CD4-positive, alpha-beta T cell (primary cell): ENCODE measurements at regions not wholly inside any gene's neighbourhood (a gene's known extent, or its start where the extent isn't known, plus 50 kb on each side); places are given as distances from the start of the nearest gene placed in this dataset.

ENCODE experiments used
- ATAC-seq: fragments of 200-7000 bp; cut with Tn5 transposase; one replicate; pipeline ENCODE4 v1.10.0; 2022; ENCODE audit warnings: mild to moderate bottlenecking; ENCODE audit not compliant: poor library complexity
- CTCF ChIA-PET: fragments of 350-600 bp; sonication (Branson Sonifier 250); formaldehyde crosslinking; loops from one replicate; lab custom pipeline; 2021; ENCODE audit warnings: antibody characterized with exemption, inconsistent platforms; lab: Charles Lee
- POLR2A ChIA-PET: fragments of 350-600 bp; sonication (Branson Sonifier 250); formaldehyde crosslinking; loops from one replicate; lab custom pipeline; 2021; ENCODE audit warnings: antibody characterized with exemption, inconsistent platforms; lab: Charles Lee
- DNase-seq, 14 experiments: peaks; one replicate each; pipeline ENCODE4 v3.0.0-alpha.2; 2013 to 2020; ENCODE audit warnings: mixed read lengths in 2 of 14
- H3K27ac ChIP-seq, 2 donors: one replicate each; pipeline versions ENCODE4 v1.5.1 to v1.7.0; 2013; ENCODE audit warnings: low read length in 2 of 2, low read depth in 1 of 2, mild to moderate bottlenecking in 1 of 2
- H3K27me3 ChIP-seq, 2 experiments: 1 replicate in 1 of 2; 2 replicates in 1 of 2; pipeline versions ENCODE4 v1.6.1 to v1.7.0; 2013; ENCODE audit warnings: low read length in 2 of 2, control low read depth in 1 of 2, mild to moderate bottlenecking in 1 of 2, moderate library complexity in 1 of 2; ENCODE audit not compliant: insufficient read depth in 2 of 2, control insufficient read depth in 1 of 2
- H3K36me3 ChIP-seq: one replicate; pipeline ENCODE4 v1.6.1; 2013; ENCODE audit warnings: low read length, control low read depth; ENCODE audit not compliant: insufficient read depth
- H3K4me1 ChIP-seq: one replicate; pipeline ENCODE4 v1.6.1; 2013; ENCODE audit warnings: low read length, control low read depth; ENCODE audit not compliant: insufficient read depth
- H3K4me3 ChIP-seq: one replicate; pipeline ENCODE4 v1.5.1; 2013; ENCODE audit warnings: mild to moderate bottlenecking, low read length, moderate library complexity
- H3K9me3 ChIP-seq, 2 experiments: 1 replicate in 1 of 2; 2 replicates in 1 of 2; pipeline versions ENCODE4 v1.6.1 to v1.7.0; 2013; ENCODE audit warnings: low read length in 2 of 2, mild to moderate bottlenecking in 2 of 2, control low read depth in 1 of 2, moderate library complexity in 1 of 2; ENCODE audit not compliant: control insufficient read depth in 1 of 2, insufficient read depth in 1 of 2
- H3K27ac Mint-ChIP-seq: one replicate; pipeline ENCODE4 v1.8.0; 2020; ENCODE audit warnings: mixed read lengths
- H3K27me3 Mint-ChIP-seq: one replicate; pipeline ENCODE4 v1.8.0; 2021; ENCODE audit warnings: mixed read lengths
- H3K36me3 Mint-ChIP-seq: one replicate; pipeline ENCODE4 v1.8.0; 2021; ENCODE audit warnings: low read depth, mixed read lengths
- H3K4me1 Mint-ChIP-seq: one replicate; pipeline ENCODE4 v1.8.0; 2021; ENCODE audit warnings: low read depth, mixed read lengths
- H3K4me3 Mint-ChIP-seq: one replicate; pipeline ENCODE4 v1.8.0; 2020; ENCODE audit warnings: mild to moderate bottlenecking, mixed read lengths
- H3K9me3 Mint-ChIP-seq: one replicate; pipeline ENCODE4 v1.8.0; 2020; ENCODE audit warnings: mixed read lengths
- intact Hi-C, 2 experiments: fragments of 100-400 bp; cut with DNase I in 1 of 2; cut with micrococcal nuclease in 1 of 2; formaldehyde crosslinking; loops; one replicate each; pipeline versions ENCODE4 v1.15.1 to v1.9.0; 2023 to 2025; cut with DNase I, micrococcal nuclease
- TF ChIP-seq, protein P1 (sequence below): fragments of 200-600 bp; IDR thresholded peaks from one replicate; pipeline ENCODE4 v1.8.0; 2022; ENCODE audit warnings: antibody characterized with exemption, mild to moderate bottlenecking

DNA sequence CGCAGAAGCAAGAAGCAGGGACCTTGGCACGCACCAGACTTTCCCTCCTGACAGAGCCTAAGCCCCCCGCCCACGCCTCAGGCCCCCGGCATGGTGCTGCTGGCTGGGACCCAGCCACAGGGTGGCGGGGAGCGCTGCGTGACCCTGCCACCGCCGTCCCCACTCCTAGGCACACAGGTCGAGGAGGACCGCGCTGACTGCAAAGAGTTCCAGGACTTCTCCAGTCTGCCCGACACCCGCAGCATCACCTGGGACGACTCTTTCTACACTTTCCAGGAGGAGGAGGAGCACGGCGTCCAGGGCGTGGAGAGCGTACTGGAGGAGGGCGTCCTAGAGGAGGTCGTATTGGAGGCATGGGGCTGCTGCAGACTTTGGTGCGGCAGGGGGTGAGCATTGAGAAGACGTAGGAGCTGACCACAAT is 103.7 kb downstream of the TRIM51G start:
- no peak overlapping the region for H3K27ac Mint-ChIP-seq
- no peaks in the 10 kb centered on the region for H3K36me3 Mint-ChIP-seq
- ChIA-PET POLR2A (no interaction called here), CTCF (no interaction called here)
- H3K36me3 ChIP-seq = no peaks in the 10 kb centered on the region
- H3K27me3 Mint-ChIP-seq = no peaks in the 10 kb centered on the region
- no peaks in the 10 kb centered on the region for H3K27me3 ChIP-seq
- H3K4me1 ChIP-seq = no peaks in the 10 kb centered on the region
- TF ChIP-seq, protein P1, sequence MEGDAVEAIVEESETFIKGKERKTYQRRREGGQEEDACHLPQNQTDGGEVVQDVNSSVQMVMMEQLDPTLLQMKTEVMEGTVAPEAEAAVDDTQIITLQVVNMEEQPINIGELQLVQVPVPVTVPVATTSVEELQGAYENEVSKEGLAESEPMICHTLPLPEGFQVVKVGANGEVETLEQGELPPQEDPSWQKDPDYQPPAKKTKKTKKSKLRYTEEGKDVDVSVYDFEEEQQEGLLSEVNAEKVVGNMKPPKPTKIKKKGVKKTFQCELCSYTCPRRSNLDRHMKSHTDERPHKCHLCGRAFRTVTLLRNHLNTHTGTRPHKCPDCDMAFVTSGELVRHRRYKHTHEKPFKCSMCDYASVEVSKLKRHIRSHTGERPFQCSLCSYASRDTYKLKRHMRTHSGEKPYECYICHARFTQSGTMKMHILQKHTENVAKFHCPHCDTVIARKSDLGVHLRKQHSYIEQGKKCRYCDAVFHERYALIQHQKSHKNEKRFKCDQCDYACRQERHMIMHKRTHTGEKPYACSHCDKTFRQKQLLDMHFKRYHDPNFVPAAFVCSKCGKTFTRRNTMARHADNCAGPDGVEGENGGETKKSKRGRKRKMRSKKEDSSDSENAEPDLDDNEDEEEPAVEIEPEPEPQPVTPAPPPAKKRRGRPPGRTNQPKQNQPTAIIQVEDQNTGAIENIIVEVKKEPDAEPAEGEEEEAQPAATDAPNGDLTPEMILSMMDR = no peak
- no peak for DNase-seq
- no peak overlapping the region for H3K4me3 Mint-ChIP-seq
- intact Hi-C loops = no loop called here
- H3K27ac ChIP-seq = no peak overlapping the region
- ATAC-seq = no peak
- no peaks in the 10 kb centered on the region for H3K4me1 Mint-ChIP-seq
- H3K9me3 ChIP-seq = peaks cover 0 to 6% of the 10 kb centered on the region in 2 experiments
- no peaks in the 10 kb centered on the region for H3K9me3 Mint-ChIP-seq
- no peak overlapping the region for H3K4me3 ChIP-seq

DNA sequence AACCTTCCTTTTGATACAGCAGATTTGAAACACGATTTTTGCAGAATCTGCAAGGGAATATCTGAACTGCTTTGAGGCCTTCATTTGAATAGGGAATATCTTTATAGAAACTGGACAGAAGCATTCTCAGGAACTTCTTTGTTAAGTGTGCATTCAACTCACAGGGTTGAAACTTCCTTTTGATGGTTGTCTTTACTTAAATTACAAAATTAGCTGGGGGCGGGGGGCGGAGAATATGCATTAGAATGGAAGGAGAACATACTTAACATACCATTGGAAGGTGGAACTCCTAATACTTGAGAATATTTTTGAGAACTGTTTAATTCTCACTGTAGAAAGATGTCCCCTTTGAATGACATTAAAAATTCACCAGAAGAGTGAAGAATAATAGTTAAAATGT is 104.4 kb downstream of the TRIM51G start:
- Histone ChIP-seq H3K36me3 (no peaks in the 10 kb centered on the region), H3K4me3 (no peak overlapping the region), H3K27me3 (no peaks in the 10 kb centered on the region), H3K9me3 (peaks cover 0 to 6% of the 10 kb centered on the region in 2 experiments), H3K4me1 (no peaks in the 10 kb centered on the region), H3K27ac (no peak overlapping the region)
- ATAC-seq (no peak), DNase-seq (no peak)
- Mint-ChIP-seq H3K9me3 (no peaks in the 10 kb centered on the region), H3K27me3 (no peaks in the 10 kb centered on the region), H3K27ac (no peak overlapping the region), H3K4me1 (no peaks in the 10 kb centered on the region), H3K4me3 (no peak overlapping the region), H3K36me3 (no peaks in the 10 kb centered on the region)
- CTCF ChIA-PET = no interaction called here
- POLR2A ChIA-PET = no interaction called here
- TF ChIP-seq, protein P1 = no peak
- intact Hi-C loops = loop anchor here in 1 of 2 experiments (10.0 kb wide), 1 partner anchor 64 kb away; no protein-coding TSS in a partner anchor
